GM12874 (cell line): ENCODE measurements at regions not wholly inside any gene's neighbourhood (a gene's known extent, or its start where the extent isn't known, plus 50 kb on each side); places are given as distances from the start of the nearest gene placed in this dataset.

Source experiments
- TF ChIP-seq, protein P1 (sequence below): IDR thresholded peaks from 2 replicates; pipeline ENCODE4 v1.5.1; 2011; ENCODE audit warnings: low read depth, mild to moderate bottlenecking, control low read depth, low read length, moderate library complexity; ENCODE audit not compliant: insufficient read depth

DNA sequence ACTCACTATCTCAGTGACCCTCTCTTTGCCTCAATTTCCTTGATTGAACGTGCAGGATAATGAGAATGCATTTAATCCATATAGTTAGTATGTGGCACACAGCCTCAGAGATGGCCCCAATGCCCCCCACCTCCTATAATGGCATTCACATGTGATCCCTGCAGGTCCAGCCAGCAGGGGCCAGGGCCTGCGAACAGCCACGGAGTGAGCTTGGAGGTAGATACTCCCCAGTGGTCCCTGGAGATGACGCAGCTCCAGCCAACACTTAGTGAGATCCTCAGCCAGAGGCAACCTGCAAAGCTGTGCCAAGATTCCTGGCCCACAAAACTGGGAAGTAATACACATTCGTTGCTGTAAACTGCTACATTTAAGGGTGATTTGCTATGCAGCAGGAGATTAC is 184.9 kb upstream of the NSMCE3 start:
- TF ChIP-seq, protein P1, sequence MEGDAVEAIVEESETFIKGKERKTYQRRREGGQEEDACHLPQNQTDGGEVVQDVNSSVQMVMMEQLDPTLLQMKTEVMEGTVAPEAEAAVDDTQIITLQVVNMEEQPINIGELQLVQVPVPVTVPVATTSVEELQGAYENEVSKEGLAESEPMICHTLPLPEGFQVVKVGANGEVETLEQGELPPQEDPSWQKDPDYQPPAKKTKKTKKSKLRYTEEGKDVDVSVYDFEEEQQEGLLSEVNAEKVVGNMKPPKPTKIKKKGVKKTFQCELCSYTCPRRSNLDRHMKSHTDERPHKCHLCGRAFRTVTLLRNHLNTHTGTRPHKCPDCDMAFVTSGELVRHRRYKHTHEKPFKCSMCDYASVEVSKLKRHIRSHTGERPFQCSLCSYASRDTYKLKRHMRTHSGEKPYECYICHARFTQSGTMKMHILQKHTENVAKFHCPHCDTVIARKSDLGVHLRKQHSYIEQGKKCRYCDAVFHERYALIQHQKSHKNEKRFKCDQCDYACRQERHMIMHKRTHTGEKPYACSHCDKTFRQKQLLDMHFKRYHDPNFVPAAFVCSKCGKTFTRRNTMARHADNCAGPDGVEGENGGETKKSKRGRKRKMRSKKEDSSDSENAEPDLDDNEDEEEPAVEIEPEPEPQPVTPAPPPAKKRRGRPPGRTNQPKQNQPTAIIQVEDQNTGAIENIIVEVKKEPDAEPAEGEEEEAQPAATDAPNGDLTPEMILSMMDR = no peak

DNA sequence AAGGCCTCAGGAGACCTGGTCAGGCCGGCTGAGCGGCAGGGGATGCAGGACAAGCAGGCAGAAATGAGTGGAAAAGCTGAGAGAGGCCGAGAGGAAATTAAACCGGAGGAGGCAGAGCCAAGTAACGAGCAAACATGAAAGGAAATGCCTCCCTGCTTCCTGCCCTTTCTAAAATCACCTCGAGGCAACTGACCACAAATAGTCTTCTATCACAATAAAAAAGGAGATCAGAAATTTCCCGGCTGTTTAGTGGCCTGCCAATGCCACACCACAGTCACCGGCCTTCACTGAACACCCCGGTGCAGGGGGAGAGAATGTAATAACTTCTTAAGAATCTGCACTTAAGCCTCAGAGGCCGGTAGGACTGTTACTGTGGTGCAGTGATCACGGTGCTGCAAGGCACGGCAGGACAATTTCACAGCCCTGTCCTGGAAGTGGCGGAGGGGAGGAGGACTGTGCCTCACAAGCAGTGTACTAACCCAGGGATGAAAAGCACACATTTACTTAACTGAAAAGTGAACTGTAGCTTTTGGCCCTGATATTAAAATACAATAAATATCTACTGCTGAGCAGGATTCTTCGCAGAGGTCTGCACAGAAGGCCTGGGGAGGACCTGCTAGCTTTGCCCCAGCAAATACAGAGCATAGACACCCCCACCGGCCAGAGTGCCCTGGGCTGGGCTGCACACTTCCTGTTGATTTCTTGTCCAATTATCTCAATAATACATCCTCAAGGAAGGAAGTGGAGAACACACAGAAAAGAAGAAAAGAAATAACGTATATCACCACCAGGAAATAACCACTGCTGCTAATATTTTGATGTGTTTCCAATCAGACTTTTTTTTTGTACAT is 183.5 kb upstream of the NSMCE3 start:
- TF ChIP-seq, protein P1 = no peak

DNA sequence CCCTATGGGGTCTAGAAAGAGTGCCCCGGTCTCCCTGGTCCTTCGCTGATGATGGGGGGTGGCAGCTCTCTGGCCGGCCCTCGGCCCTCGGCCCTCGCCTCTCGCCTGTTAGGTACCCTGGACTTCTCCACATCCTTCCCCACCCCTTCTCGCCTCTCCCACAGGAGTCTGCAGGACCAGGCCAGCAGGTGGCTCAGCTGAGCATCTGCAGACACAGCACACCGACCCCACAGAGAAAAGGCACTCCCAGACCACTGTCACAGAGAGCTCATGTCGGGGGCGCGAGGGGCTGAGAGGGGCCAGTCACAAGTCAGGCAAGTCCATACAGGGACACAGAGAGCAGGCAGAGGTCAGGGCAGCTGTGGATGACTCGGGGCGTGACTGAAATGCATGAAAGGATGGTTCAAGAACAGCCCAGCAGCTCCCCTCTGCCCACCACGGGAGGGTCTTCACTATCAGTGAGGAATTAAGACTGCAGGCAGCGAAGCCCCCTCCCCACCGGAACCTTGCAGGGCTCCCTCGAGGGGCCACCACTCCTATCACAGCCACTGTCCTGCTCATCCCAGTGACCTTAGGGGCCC is 181.7 kb upstream of the NSMCE3 start:
- TF ChIP-seq, protein P1 = no peak

DNA sequence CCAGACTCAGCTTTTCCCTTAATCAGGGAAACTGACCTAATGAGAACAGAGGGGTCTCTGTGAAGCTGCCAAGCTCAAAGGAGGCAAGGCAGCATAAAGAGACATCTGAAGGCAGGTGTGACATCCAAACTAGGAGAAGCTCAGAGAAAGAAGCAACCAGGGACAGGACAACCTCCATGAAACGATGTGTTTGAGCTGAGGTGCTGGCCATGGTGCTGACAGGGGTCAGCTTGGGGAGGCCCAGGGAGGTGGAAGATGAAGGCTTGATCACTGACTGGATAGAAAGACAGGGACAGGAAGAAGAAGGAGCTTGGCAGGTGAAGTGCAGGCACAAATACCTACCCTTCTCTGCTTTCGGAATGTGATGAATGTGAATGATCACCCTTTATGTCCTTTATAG is 179.5 kb upstream of the NSMCE3 start:
- TF ChIP-seq, protein P1 = no peak

DNA sequence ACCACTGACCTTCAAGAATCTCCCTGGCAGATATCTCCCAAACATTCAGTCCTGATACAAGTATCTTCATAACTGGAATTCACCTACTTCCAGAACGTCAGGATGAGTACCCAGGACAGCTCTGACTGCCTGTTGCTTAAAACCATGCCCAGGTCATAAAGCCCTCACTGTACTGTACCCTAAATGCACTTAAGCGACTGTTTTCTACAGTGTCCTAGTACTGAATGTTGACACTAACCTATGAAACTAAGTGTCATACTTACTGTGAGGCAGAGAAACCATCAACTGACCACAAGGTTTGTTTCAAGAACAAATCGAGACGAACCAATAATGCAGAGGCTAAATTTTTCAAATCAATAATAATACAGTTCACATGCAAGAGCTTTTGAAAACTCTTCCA is 178.7 kb upstream of the NSMCE3 start:
- TF ChIP-seq, protein P1 = no peak

DNA sequence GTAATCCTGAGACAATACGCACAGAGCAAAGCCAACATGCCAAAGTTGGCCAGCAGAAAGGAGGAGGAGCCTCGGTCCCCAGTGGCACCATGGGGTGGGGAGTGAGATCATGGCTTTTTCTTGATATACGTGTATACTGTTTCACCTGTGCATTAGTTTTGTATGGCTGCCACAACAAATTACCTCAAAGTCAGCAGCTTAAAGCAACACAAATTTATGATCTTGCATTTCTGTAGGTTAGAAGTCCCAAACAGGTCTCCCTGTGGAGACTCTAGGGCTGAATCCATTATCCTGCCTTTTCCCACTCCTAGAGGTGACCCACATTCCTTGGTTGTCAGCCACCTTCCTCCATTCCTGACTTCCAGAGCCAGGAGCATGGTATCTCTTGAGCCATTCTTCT is 176.9 kb upstream of the NSMCE3 start:
- TF ChIP-seq, protein P1 = no peak

DNA sequence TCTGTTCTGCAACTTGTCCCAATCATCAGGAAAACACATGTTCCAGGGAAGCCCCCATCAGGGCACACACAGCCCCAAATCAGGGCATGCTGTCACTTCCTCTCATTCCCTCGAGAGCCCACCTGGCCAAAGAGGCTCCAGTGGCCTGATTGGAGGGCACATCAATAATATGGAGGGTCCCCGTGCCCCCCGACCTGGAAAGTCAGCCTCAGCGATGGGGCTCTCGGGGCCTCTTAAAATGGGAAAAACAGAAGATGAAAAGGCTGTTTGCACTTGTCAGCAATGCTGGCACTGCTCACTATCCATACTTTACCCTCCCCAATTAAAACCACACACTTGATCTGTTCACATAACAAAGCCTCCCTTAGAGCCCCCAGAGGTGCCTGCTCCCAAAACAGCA is 172.9 kb upstream of the NSMCE3 start:
- TF ChIP-seq, protein P1 = no peak
